IMR-90 (cell line): ENCODE measurements at regions not wholly inside any gene's neighbourhood (a gene's known extent, or its start where the extent isn't known, plus 50 kb on each side); places are given as distances from the start of the nearest gene placed in this dataset.

Experiments
- ATAC-seq: fragments of 200-7000 bp; cut with Tn5 transposase; 2 replicates; pipeline ENCODE4 v1.9.1; 2020; ENCODE audit warnings: low read depth, mild to moderate bottlenecking, moderate library complexity
- BruUV-seq: library from RNA; stranded (reverse); fragments of 400-500 nt; replicated peaks from 2 replicates; lab custom pipeline; 2021; lab: Mats Ljungman, UMichigan
- CTCF ChIA-PET: fragments of 300-600 bp; formaldehyde crosslinking; extraction: SDS; loops from one replicate; lab custom pipeline; 2021; ENCODE audit warnings: antibody characterized with exemption; lab: Yijun Ruan, JAX
- POLR2A ChIA-PET: fragments of 300-600 bp; sonication (Branson Sonifier 250); formaldehyde crosslinking; loops from one replicate; lab custom pipeline; 2022; ENCODE audit warnings: antibody characterized with exemption; ENCODE audit not compliant: unreplicated experiment; lab: Charles Lee
- DNase-seq: peaks from one replicate; pipeline ENCODE4 v3.0.0; 2013
- H2AFZ ChIP-seq: replicated peaks from 2 replicates; pipeline ENCODE3; 2013; ENCODE audit warnings: low read length, mild to moderate bottlenecking; ENCODE audit not compliant: poor library complexity
- H2AK5ac ChIP-seq: 2 replicates; pipeline ENCODE4 v1.6.1; 2013; ENCODE audit warnings: low read depth, low read length, inconsistent platforms
- H2AK9ac ChIP-seq: replicated peaks from 2 replicates; pipeline ENCODE3; 2013; ENCODE audit warnings: mild to moderate bottlenecking, low read depth, low read length, moderate library complexity; ENCODE audit not compliant: poor library complexity
- H2BK120ac ChIP-seq: 2 replicates; pipeline ENCODE4 v1.6.1; 2013; ENCODE audit warnings: low read depth, low read length, inconsistent platforms
- H2BK15ac ChIP-seq: 3 replicates; pipeline ENCODE4 v1.6.1; 2013; ENCODE audit warnings: low read depth, low read length, inconsistent platforms
- H2BK20ac ChIP-seq: 2 replicates; pipeline ENCODE4 v1.6.1; 2013; ENCODE audit warnings: low read depth, mild to moderate bottlenecking, inconsistent platforms, low read length, moderate library complexity
- H2BK5ac ChIP-seq: 2 replicates; pipeline ENCODE4 v1.6.1; 2013; ENCODE audit warnings: mild to moderate bottlenecking, low read depth, low read length, inconsistent platforms; ENCODE audit not compliant: poor library complexity, severe bottlenecking
- H3K14ac ChIP-seq: replicated peaks from 2 replicates; pipeline ENCODE4 v1.6.1; 2013; ENCODE audit warnings: low read depth, low read length, inconsistent platforms
- H3K18ac ChIP-seq: 2 replicates; pipeline ENCODE4 v1.6.1; 2013; ENCODE audit warnings: low read depth, low read length, control low read depth
- H3K23ac ChIP-seq: 2 replicates; pipeline ENCODE4 v1.6.1; 2013; ENCODE audit warnings: low read depth, low read length, inconsistent platforms
- H3K27ac ChIP-seq: 2 replicates; pipeline ENCODE4 v1.5.1; 2013; ENCODE audit warnings: mild to moderate bottlenecking, control low read depth, low read length; ENCODE audit not compliant: insufficient read depth
- H3K27me3 ChIP-seq: 2 replicates; pipeline ENCODE4 v1.6.1; 2013; ENCODE audit warnings: low read length; ENCODE audit not compliant: control insufficient read depth, insufficient read depth
- H3K36me3 ChIP-seq: 2 replicates; pipeline ENCODE4 v1.6.1; 2013; ENCODE audit warnings: low read length, mixed read lengths; ENCODE audit not compliant: control insufficient read depth, insufficient read depth
- H3K4ac ChIP-seq: 2 replicates; pipeline ENCODE4 v1.6.1; 2013; ENCODE audit warnings: low read depth, low read length, inconsistent platforms
- H3K4me1 ChIP-seq: 2 replicates; pipeline ENCODE4 v1.6.1; 2013; ENCODE audit warnings: low read length, mixed read lengths; ENCODE audit not compliant: control insufficient read depth, insufficient read depth
- H3K4me2 ChIP-seq: 2 replicates; pipeline ENCODE4 v1.6.1; 2013; ENCODE audit warnings: low read depth, mild to moderate bottlenecking, control low read depth, low read length, moderate library complexity
- H3K4me3 ChIP-seq: 2 replicates; pipeline ENCODE4 v1.5.1; 2013; ENCODE audit warnings: low read depth, mild to moderate bottlenecking, control low read depth, low read length, moderate library complexity; ENCODE audit not compliant: insufficient read depth
- H3K56ac ChIP-seq: 2 replicates; pipeline ENCODE4 v1.6.1; 2013; ENCODE audit warnings: low read length, inconsistent platforms; ENCODE audit not compliant: insufficient read depth; ENCODE audit errors: extremely low read depth
- H3K79me1 ChIP-seq, 2 experiments: 2 replicates each; pipeline ENCODE4 v1.6.1; 2013; ENCODE audit warnings: low read length in 2 of 2, inconsistent platforms in 1 of 2, low read depth in 1 of 2
- H3K9ac ChIP-seq: 2 replicates; pipeline ENCODE4 v1.6.1; 2013; ENCODE audit warnings: low read depth, low read length, control low read depth
- H3K9me1 ChIP-seq: 2 replicates; pipeline ENCODE4 v1.6.1; 2013; ENCODE audit warnings: low read length, inconsistent platforms; ENCODE audit not compliant: insufficient read depth
- H3K9me3 ChIP-seq: 2 replicates; pipeline ENCODE4 v1.6.1; 2013; ENCODE audit warnings: low read length; ENCODE audit not compliant: control insufficient read depth, insufficient read depth
- H4K20me1 ChIP-seq: 2 replicates; pipeline ENCODE4 v1.6.1; 2013; ENCODE audit warnings: low read length, inconsistent platforms; ENCODE audit not compliant: insufficient read depth
- H4K5ac ChIP-seq: 2 replicates; pipeline ENCODE4 v1.6.1; 2013; ENCODE audit warnings: mild to moderate bottlenecking, low read depth, low read length, control low read depth
- H4K8ac ChIP-seq, 2 experiments: 2 replicates each; pipeline ENCODE4 v1.6.1; 2013; ENCODE audit warnings: low read depth in 2 of 2, low read length in 2 of 2, control low read depth in 1 of 2, inconsistent platforms in 1 of 2
- H4K91ac ChIP-seq: 2 replicates; pipeline ENCODE4 v1.6.1; 2013; ENCODE audit warnings: low read depth, low read length, inconsistent platforms; ENCODE audit not compliant: insufficient read depth
- CEBPB ChIP-seq: IDR thresholded peaks from 2 replicates; pipeline ENCODE4 v1.6.1; 2012; ENCODE audit warnings: low read depth, low read length, improper control_type of control experiment
- CHD1 ChIP-seq: IDR thresholded peaks from 2 replicates; pipeline ENCODE4 v1.6.1; 2012; ENCODE audit warnings: low read depth, low read length, improper control_type of control experiment
- CTCF ChIP-seq: conservative IDR thresholded peaks from 2 replicates; pipeline ENCODE4 v1.5.1; 2012; ENCODE audit warnings: mild to moderate bottlenecking, low read depth, low read length, improper control_type of control experiment
- ELK1 ChIP-seq: fragments of 150-350 bp; IDR thresholded peaks from 2 replicates; pipeline ENCODE4 v1.6.1; 2016; ENCODE audit warnings: low read depth, mild to moderate bottlenecking, low read length, moderate library complexity, borderline replicate concordance
- FOS ChIP-seq: fragments of 150-350 bp; IDR thresholded peaks from 2 replicates; pipeline ENCODE4 v1.6.1; 2016; ENCODE audit warnings: low read depth, low read length
- MAFK ChIP-seq: IDR thresholded peaks from 2 replicates; pipeline ENCODE4 v1.6.1; 2012; ENCODE audit warnings: low read depth, low read length, improper control_type of control experiment
- MAZ ChIP-seq: IDR thresholded peaks from 2 replicates; pipeline ENCODE4 v1.6.1; 2012; ENCODE audit warnings: low read depth, mild to moderate bottlenecking, low read length, improper control_type of control experiment, moderate library complexity, borderline replicate concordance
- MXI1 ChIP-seq: IDR thresholded peaks from 2 replicates; pipeline ENCODE4 v1.6.1; 2012; ENCODE audit warnings: low read depth, mild to moderate bottlenecking, low read length, moderate library complexity, borderline replicate concordance
- NFE2L2 ChIP-seq: fragments of 150-350 bp; IDR thresholded peaks from 2 replicates; pipeline ENCODE4 v1.6.1; 2016; ENCODE audit warnings: low read depth, mild to moderate bottlenecking, low read length
- POLR2A ChIP-seq: IDR thresholded peaks from 2 replicates; pipeline ENCODE4 v1.6.1; 2012; ENCODE audit warnings: mild to moderate bottlenecking, low read depth, low read length
- RAD21 ChIP-seq: IDR thresholded peaks from 2 replicates; pipeline ENCODE4 v1.6.1; 2012; ENCODE audit warnings: low read length, improper control_type of control experiment
- RCOR1 ChIP-seq: IDR thresholded peaks from 2 replicates; pipeline ENCODE4 v1.6.1; 2012; ENCODE audit warnings: mild to moderate bottlenecking, low read length, improper control_type of control experiment; ENCODE audit not compliant: insufficient replicate concordance
- RFX5 ChIP-seq: IDR thresholded peaks from 2 replicates; pipeline ENCODE4 v1.8.0; 2012; ENCODE audit warnings: low read depth, mild to moderate bottlenecking, low read length, moderate library complexity
- SMC3 ChIP-seq: fragments of 150-350 bp; IDR thresholded peaks from 2 replicates; pipeline ENCODE4 v1.6.1; 2016; ENCODE audit warnings: low read depth, mild to moderate bottlenecking, antibody characterized with exemption, low read length, moderate library complexity
- WGBS, 2 experiments: methylation state at CpG; one replicate each; pipeline versions ENCODE4 v1.1.5 to v1.1.7; 2013; ENCODE audit warnings: missing lambda C conversion rate in 2 of 2; ENCODE audit not compliant: insufficient read length in 1 of 2; ENCODE audit errors: extremely low coverage in 2 of 2; 5-methylcytosine and 5-hydroxymethylcytosine counted together
- dilution Hi-C: fragments of 300-500 bp; cut with HindIII; formaldehyde crosslinking; loops from one replicate; pipeline ENCODE4 v1.14.3; 2018; ENCODE audit warnings: low sequenced_read_pairs; ENCODE audit not compliant: unreplicated experiment
- in situ Hi-C: fragments of 300-500 bp; cut with MboI; formaldehyde crosslinking; loops from 3 replicates; pipeline ENCODE4 v1.14.3; 2019; ENCODE audit warnings: low sequenced_read_pairs, inconsistent platforms, mixed read lengths
- intact Hi-C: fragments of 100-400 bp; cut with micrococcal nuclease; formaldehyde crosslinking; loops from 2 replicates; pipeline ENCODE4 v1.10.0; 2022
- TF ChIP-seq, protein P1 (sequence below): fragments of 150-350 bp; IDR thresholded peaks from 2 replicates; pipeline ENCODE4 v1.6.1; 2017; ENCODE audit warnings: mild to moderate bottlenecking, antibody characterized with exemption, low read length, low read depth

DNA sequence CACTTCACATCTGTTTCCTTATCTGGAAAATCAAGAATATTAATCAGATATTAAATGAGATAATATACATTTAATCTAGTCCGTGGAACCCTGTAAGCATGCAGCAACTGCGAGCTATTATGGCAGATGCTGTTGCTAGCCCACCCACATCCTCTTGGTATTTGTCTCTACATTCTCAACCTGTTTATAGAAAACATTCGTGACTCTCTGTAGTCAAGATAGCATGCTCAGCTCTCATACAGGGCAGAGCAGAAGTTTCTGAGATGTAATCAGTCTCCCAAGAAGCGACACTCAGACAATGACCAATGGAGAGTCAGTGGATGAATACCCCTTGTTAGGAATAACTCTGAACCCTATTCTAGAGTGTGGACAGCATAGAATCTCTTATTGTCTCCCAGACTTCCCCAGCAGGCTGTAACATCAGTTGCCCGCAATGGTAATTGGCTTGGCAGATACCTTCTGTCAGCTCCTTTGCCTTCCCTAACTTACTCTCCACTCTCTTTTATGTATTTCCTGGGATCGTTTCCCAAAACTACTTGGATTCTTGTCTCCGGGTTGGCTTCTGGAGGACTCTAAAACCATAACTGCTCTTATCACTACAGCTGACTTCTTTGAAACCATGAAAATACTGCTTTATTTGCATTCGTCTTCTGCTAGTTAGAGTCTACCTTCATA, 400.7 kb upstream of the TNP1 start:
- dilution Hi-C loops: no loop called here
- H3K14ac ChIP-seq: peak overlapping the region; percentile 48; the same call in 1 of the 2 replicates
- no TSS peak for BruUV-seq
- no peak overlapping the region for H2AK9ac ChIP-seq
- ATAC-seq (peak; percentile 24; the same call in 1 of the 2 replicates), DNase-seq (no peak)
- H3K9me3 ChIP-seq: no peaks in the 10 kb centered on the region
- intact Hi-C loops: no loop called here
- H4K5ac ChIP-seq: peak overlapping the region; percentile 83; the same call in 1 of the 2 replicates
- ChIA-PET POLR2A (no interaction called here), CTCF (interaction anchor here (1.4 kb wide), 1 partner anchor 453 kb away, joined by 4 read pairs; no protein-coding TSS in a partner anchor)
- peaks cover 10% of the 10 kb centered on the region for H3K4me1 ChIP-seq
- H3K9me1 ChIP-seq: peaks cover 4% of the 10 kb centered on the region; the same call in 1 of the 2 replicates
- no peaks in the 10 kb centered on the region for H3K79me1 ChIP-seq
- no peaks in the 10 kb centered on the region; the same call in 1 of the 2 replicates for H3K36me3 ChIP-seq
- no peak overlapping the region for H3K4me3 ChIP-seq
- WGBS, 2 experiments: 73% methylated on average over 3 of the region's 8 CpGs; no CpG with 5 or more reads in 1 of the 2 experiments
- H3K27me3 ChIP-seq: no peaks in the 10 kb centered on the region
- no peak overlapping the region; the same call in 1 of the 2 replicates for H3K18ac ChIP-seq
- H3K4me2 ChIP-seq: no peak overlapping the region
- H3K9ac ChIP-seq: no peak overlapping the region
- H3K23ac ChIP-seq: no peak overlapping the region
- H3K4ac ChIP-seq: peak overlapping the region; percentile 43
- H3K27ac ChIP-seq: no peak overlapping the region
- H2BK5ac ChIP-seq: no peak overlapping the region
- H2AFZ ChIP-seq: no peak overlapping the region
- H2BK15ac ChIP-seq: 0 out of 3 replicates have a peak overlapping the region, but pooled peaks have one; percentile 65
- H2AK5ac ChIP-seq: 0 out of 2 replicates have a peak overlapping the region, but pooled peaks have one; percentile 13
- H2BK20ac ChIP-seq: peak overlapping the region; percentile 47; the same call in 1 of the 2 replicates
- in situ Hi-C loops: no loop called here
- peak overlapping the region; percentile 52 for H2BK120ac ChIP-seq
- 0 out of 4 replicates have a peak overlapping the region, but pooled peaks of 1 of the 2 experiments have one; percentile 29 for H4K8ac ChIP-seq
- H4K20me1 ChIP-seq: no peaks in the 10 kb centered on the region
- no peak overlapping the region for H4K91ac ChIP-seq
- no peak overlapping the region for H3K56ac ChIP-seq
- TF ChIP-seq RFX5: no peak
- TF ChIP-seq MAFK: no peak
- no peak for TF ChIP-seq FOS
- TF ChIP-seq SMC3: no peak
- TF ChIP-seq ELK1: no peak
- TF ChIP-seq, protein P1, sequence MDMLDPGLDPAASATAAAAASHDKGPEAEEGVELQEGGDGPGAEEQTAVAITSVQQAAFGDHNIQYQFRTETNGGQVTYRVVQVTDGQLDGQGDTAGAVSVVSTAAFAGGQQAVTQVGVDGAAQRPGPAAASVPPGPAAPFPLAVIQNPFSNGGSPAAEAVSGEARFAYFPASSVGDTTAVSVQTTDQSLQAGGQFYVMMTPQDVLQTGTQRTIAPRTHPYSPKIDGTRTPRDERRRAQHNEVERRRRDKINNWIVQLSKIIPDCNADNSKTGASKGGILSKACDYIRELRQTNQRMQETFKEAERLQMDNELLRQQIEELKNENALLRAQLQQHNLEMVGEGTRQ: no peak
- no peak for TF ChIP-seq MXI1
- TF ChIP-seq CHD1: no peak
- no peak for TF ChIP-seq RCOR1
- TF ChIP-seq MAZ: no peak
- TF ChIP-seq POLR2A: no peak
- TF ChIP-seq RAD21: no peak
- no peak for TF ChIP-seq CTCF
- TF ChIP-seq CEBPB: no peak
- no peak for TF ChIP-seq NFE2L2
